ENCODE measurements at regions not wholly inside any gene's neighbourhood (a gene's known extent, or its start where the extent isn't known, plus 50 kb on each side); places are given as distances from the start of the nearest gene placed in this dataset.

GRCh38 chr3:189103208-189103607, 68.6 kb upstream of the TPRG1 start:
- TF ChIP-seq CTCF (IDR thresholded peaks at IDR 0.05; ENCODE audit: insufficient read depth, low read length, poor library complexity, severe bottlenecking): no peak
- TF ChIP-seq EZH2phosphoT487 (conservative IDR thresholded peaks at IDR 0.05; ENCODE audit: low read length): no peak
